ENCODE measurements at regions not wholly inside any gene's neighbourhood (a gene's known extent, or its start where the extent isn't known, plus 50 kb on each side); places are given as distances from the start of the nearest gene placed in this dataset.

DNA sequence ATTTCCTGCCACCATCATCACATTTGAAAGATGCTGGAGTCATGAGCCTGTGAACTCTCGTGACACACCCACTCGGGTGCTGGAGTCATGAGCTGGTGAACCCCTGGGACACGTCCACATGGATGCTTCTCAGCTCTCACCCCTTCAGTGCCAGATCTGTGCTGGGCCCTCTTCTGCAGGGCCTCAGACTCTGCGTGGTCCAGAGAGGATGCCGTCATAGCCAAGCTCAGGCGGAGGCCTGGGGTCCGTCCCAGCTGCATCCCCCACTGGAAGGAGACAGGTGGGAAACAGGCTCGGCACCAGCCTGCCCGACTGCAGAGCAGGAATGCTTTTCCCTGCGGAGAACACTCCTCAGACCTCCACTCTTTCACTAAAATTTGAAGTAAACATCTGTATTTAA lies 156.5 kb upstream of the PPP2R2D start:
- Histone ChIP-seq H3K23ac (ENCODE audit: low read length in 2 of 2) (no peak overlapping the region), H2BK5ac (ENCODE audit: low read depth, low read length, poor library complexity, severe bottlenecking) (no peak overlapping the region), H3K14ac (ENCODE audit: low read length in 2 of 2) (no peak overlapping the region), H2AFZ (ENCODE audit: low read depth, low read length) (no peak overlapping the region), H3K18ac (ENCODE audit: low read depth in 1 of 2, low read length in 2 of 2) (no peak overlapping the region), H3K36me3 (ENCODE audit: control insufficient read depth in 1 of 2, insufficient read depth in 2 of 2, low read depth in 1 of 2, low read length in 2 of 2) (no peaks in the 10 kb centered on the region), H3K9me3 (ENCODE audit: control insufficient read depth, low read length) (peaks cover 10% of the 10 kb centered on the region), H4K8ac (ENCODE audit: low read length) (no peak overlapping the region), H2BK12ac (ENCODE audit: low read length in 2 of 2) (no peak overlapping the region), H3K27me3 (ENCODE audit: control insufficient read depth in 1 of 2, insufficient read depth in 1 of 2, low read length in 2 of 2) (peaks cover 0 to 15% of the 10 kb centered on the region in 2 experiments), H3K27ac (ENCODE audit: low read length, poor library complexity, severe bottlenecking) (no peak overlapping the region), H3K4ac (ENCODE audit: low read depth in 1 of 2, low read length in 2 of 2) (no peak overlapping the region), H3K4me3 (ENCODE audit: insufficient read depth in 1 of 2, low read depth in 1 of 2, low read length in 2 of 2) (no peak overlapping the region), H2BK15ac (ENCODE audit: low read depth, poor library complexity, severe bottlenecking) (no peak overlapping the region), H2BK120ac (ENCODE audit: low read depth, low read length) (no peak overlapping the region), H3K9ac (ENCODE audit: low read length) (no peak overlapping the region), H4K91ac (ENCODE audit: low read length) (no peak overlapping the region), H3K4me1 (ENCODE audit: control insufficient read depth, insufficient read depth, low read depth, low read length) (peaks cover 8% of the 10 kb centered on the region), H3K4me2 (ENCODE audit: low read length, poor library complexity, severe bottlenecking) (no peak overlapping the region), H3K79me1 (replicated peaks; ENCODE audit: low read length, poor library complexity, severe bottlenecking) (no peaks in the 10 kb centered on the region), H2AK5ac (ENCODE audit: low read length, severe bottlenecking) (no peak overlapping the region)
- DNase-seq = no peak
- WGBS = 77% methylated on average over 9 of the region's 10 CpGs

DNA sequence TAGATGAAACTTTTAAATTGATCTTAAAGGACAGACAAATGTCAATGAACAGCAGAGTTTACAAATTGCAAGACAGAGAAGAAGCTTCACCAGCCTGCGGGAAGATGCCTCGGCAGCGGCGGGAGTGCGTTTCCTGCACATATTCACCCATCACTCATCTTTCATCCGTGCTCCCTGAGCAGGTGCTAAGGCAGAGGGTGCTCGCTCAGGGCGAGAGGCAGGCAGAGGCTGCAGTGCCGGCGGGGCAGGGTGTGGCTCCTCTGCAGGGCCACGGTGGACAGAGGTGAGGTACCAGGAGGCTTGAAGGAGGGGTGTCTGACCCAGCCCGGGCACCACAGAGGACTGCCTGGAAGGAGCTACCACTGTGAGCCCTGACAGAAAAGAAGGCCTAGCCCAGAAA lies 155.2 kb upstream of the PPP2R2D start:
- Histone ChIP-seq H3K18ac (ENCODE audit: low read depth in 1 of 2, low read length in 2 of 2) (no peak overlapping the region), H3K4me1 (ENCODE audit: control insufficient read depth, insufficient read depth, low read depth, low read length) (peaks cover 8% of the 10 kb centered on the region), H3K27ac (ENCODE audit: low read length, poor library complexity, severe bottlenecking) (no peak overlapping the region), H2BK15ac (ENCODE audit: low read depth, poor library complexity, severe bottlenecking) (no peak overlapping the region), H2AK5ac (ENCODE audit: low read length, severe bottlenecking) (no peak overlapping the region), H3K23ac (ENCODE audit: low read length in 2 of 2) (no peak overlapping the region), H3K4me2 (ENCODE audit: low read length, poor library complexity, severe bottlenecking) (no peak overlapping the region), H3K36me3 (ENCODE audit: control insufficient read depth in 1 of 2, insufficient read depth in 2 of 2, low read depth in 1 of 2, low read length in 2 of 2) (no peaks in the 10 kb centered on the region), H3K4ac (ENCODE audit: low read depth in 1 of 2, low read length in 2 of 2) (no peak overlapping the region), H3K79me1 (replicated peaks; ENCODE audit: low read length, poor library complexity, severe bottlenecking) (no peaks in the 10 kb centered on the region), H3K4me3 (ENCODE audit: insufficient read depth in 1 of 2, low read depth in 1 of 2, low read length in 2 of 2) (peak overlapping the region in 1 of 2 experiments; percentile 3), H2AFZ (ENCODE audit: low read depth, low read length) (no peak overlapping the region), H3K9me3 (ENCODE audit: control insufficient read depth, low read length) (no peaks in the 10 kb centered on the region), H2BK12ac (ENCODE audit: low read length in 2 of 2) (no peak overlapping the region), H4K8ac (ENCODE audit: low read length) (no peak overlapping the region), H3K9ac (ENCODE audit: low read length) (no peak overlapping the region), H2BK120ac (ENCODE audit: low read depth, low read length) (no peak overlapping the region), H3K14ac (ENCODE audit: low read length in 2 of 2) (no peak overlapping the region), H2BK5ac (ENCODE audit: low read depth, low read length, poor library complexity, severe bottlenecking) (no peak overlapping the region), H3K27me3 (ENCODE audit: control insufficient read depth in 1 of 2, insufficient read depth in 1 of 2, low read length in 2 of 2) (peaks cover 0 to 15% of the 10 kb centered on the region in 2 experiments), H4K91ac (ENCODE audit: low read length) (no peak overlapping the region)
- DNase-seq = no peak
- 89% methylated on average over 9 of the region's 12 CpGs for WGBS

DNA sequence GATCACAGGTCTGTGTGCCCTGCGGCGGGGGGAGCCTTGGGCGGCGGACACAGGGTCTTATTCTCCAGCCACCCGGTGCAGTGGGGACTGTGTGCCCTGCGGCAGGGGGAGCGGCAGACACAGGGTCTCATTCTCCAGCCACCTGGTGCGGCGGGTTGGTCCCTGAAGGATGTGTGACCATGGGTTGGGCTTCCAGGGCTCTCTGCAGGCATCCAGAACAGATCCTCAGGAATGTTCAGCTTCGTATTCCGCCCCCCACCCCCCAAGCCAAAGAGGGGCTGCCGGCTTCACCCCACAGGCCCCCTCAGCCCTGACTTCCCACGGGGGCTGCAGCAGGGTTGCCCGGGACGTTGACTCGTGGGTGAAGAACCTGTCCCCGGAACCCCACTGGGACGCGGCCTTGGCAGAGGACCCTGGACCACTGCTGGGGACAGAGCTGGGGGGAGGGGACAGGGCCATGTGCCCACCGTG lies 154.5 kb upstream of the PPP2R2D start:
- Histone ChIP-seq H3K27me3 (ENCODE audit: control insufficient read depth in 1 of 2, insufficient read depth in 1 of 2, low read length in 2 of 2) (peaks cover 0 to 15% of the 10 kb centered on the region in 2 experiments), H2AK5ac (ENCODE audit: low read length, severe bottlenecking) (no peak overlapping the region), H3K23ac (ENCODE audit: low read length in 2 of 2) (no peak overlapping the region), H3K9ac (ENCODE audit: low read length) (no peak overlapping the region), H4K91ac (ENCODE audit: low read length) (no peak overlapping the region), H2BK12ac (ENCODE audit: low read length in 2 of 2) (no peak overlapping the region), H3K79me1 (replicated peaks; ENCODE audit: low read length, poor library complexity, severe bottlenecking) (no peaks in the 10 kb centered on the region), H4K8ac (ENCODE audit: low read length) (no peak overlapping the region), H3K4me1 (ENCODE audit: control insufficient read depth, insufficient read depth, low read depth, low read length) (peaks cover 8% of the 10 kb centered on the region), H3K14ac (ENCODE audit: low read length in 2 of 2) (no peak overlapping the region), H3K9me3 (ENCODE audit: control insufficient read depth, low read length) (no peaks in the 10 kb centered on the region), H3K18ac (ENCODE audit: low read depth in 1 of 2, low read length in 2 of 2) (no peak overlapping the region), H2BK5ac (ENCODE audit: low read depth, low read length, poor library complexity, severe bottlenecking) (no peak overlapping the region), H3K4me2 (ENCODE audit: low read length, poor library complexity, severe bottlenecking) (no peak overlapping the region), H2AFZ (ENCODE audit: low read depth, low read length) (no peak overlapping the region), H3K4me3 (ENCODE audit: insufficient read depth in 1 of 2, low read depth in 1 of 2, low read length in 2 of 2) (no peak overlapping the region), H2BK15ac (ENCODE audit: low read depth, poor library complexity, severe bottlenecking) (no peak overlapping the region), H3K27ac (ENCODE audit: low read length, poor library complexity, severe bottlenecking) (no peak overlapping the region), H3K36me3 (ENCODE audit: control insufficient read depth in 1 of 2, insufficient read depth in 2 of 2, low read depth in 1 of 2, low read length in 2 of 2) (no peaks in the 10 kb centered on the region), H3K4ac (ENCODE audit: low read depth in 1 of 2, low read length in 2 of 2) (no peak overlapping the region), H2BK120ac (ENCODE audit: low read depth, low read length) (no peak overlapping the region)
- WGBS = 95% methylated on average over 15 of the region's 20 CpGs
- no peak for DNase-seq

DNA sequence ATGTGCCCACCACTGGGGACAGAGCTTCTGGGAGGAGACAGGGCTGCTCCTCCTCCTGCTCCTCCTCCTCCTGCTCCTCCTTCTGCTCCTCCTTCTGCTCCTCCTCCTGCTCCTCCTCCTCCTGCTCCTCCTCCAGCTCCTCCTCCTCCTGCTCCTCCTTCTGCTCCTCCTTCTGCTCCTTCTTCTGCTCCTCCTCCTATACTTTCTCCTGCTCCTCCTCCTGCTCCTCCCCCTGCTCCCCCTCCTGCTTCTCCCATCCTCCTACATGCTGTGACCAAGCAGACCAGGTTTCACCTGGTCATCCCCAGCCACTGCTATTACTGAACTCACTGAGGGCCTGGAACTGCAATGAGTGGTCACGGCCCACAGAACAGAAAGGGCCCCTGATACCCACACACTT lies 154.0 kb upstream of the PPP2R2D start:
- H3K79me1 ChIP-seq (replicated peaks; ENCODE audit: low read length, poor library complexity, severe bottlenecking) = no peaks in the 10 kb centered on the region
- H3K9ac ChIP-seq (ENCODE audit: low read length) = no peak overlapping the region
- no peak overlapping the region for H3K4me2 ChIP-seq (ENCODE audit: low read length, poor library complexity, severe bottlenecking)
- no peak overlapping the region for H4K91ac ChIP-seq (ENCODE audit: low read length)
- no peak overlapping the region for H2BK120ac ChIP-seq (ENCODE audit: low read depth, low read length)
- no peaks in the 10 kb centered on the region for H3K36me3 ChIP-seq (ENCODE audit: control insufficient read depth in 1 of 2, insufficient read depth in 2 of 2, low read depth in 1 of 2, low read length in 2 of 2)
- H3K14ac ChIP-seq (ENCODE audit: low read length in 2 of 2) = no peak overlapping the region
- peaks cover 8% of the 10 kb centered on the region for H3K4me1 ChIP-seq (ENCODE audit: control insufficient read depth, insufficient read depth, low read depth, low read length)
- H2AFZ ChIP-seq (ENCODE audit: low read depth, low read length) = no peak overlapping the region
- no peaks in the 10 kb centered on the region for H3K9me3 ChIP-seq (ENCODE audit: control insufficient read depth, low read length)
- no peak overlapping the region for H3K27ac ChIP-seq (ENCODE audit: low read length, poor library complexity, severe bottlenecking)
- H3K27me3 ChIP-seq (ENCODE audit: control insufficient read depth in 1 of 2, insufficient read depth in 1 of 2, low read length in 2 of 2) = peaks cover 0 to 15% of the 10 kb centered on the region in 2 experiments
- no peak overlapping the region for H4K8ac ChIP-seq (ENCODE audit: low read length)
- H3K4ac ChIP-seq (ENCODE audit: low read depth in 1 of 2, low read length in 2 of 2) = no peak overlapping the region
- no peak overlapping the region for H3K23ac ChIP-seq (ENCODE audit: low read length in 2 of 2)
- no peak for DNase-seq
- H2BK5ac ChIP-seq (ENCODE audit: low read depth, low read length, poor library complexity, severe bottlenecking) = no peak overlapping the region
- no peak overlapping the region for H2AK5ac ChIP-seq (ENCODE audit: low read length, severe bottlenecking)
- no peak overlapping the region for H2BK12ac ChIP-seq (ENCODE audit: low read length in 2 of 2)
- no peak overlapping the region for H3K18ac ChIP-seq (ENCODE audit: low read depth in 1 of 2, low read length in 2 of 2)
- H3K4me3 ChIP-seq (ENCODE audit: insufficient read depth in 1 of 2, low read depth in 1 of 2, low read length in 2 of 2) = no peak overlapping the region
- no peak overlapping the region for H2BK15ac ChIP-seq (ENCODE audit: low read depth, poor library complexity, severe bottlenecking)
- 67% methylated on average over 1 of the region's 1 CpG for WGBS
